GM11168 (cell line): ENCODE measurements at regions not wholly inside any gene's neighbourhood (a gene's known extent, or its start where the extent isn't known, plus 50 kb on each side); places are given as distances from the start of the nearest gene placed in this dataset.
"Not testable (repeated sequence)": the region's sequence is repeated elsewhere in the genome, so short reads cannot be mapped to it uniquely, and the experiment has no call there.

ENCODE experiments used
- in situ Hi-C: fragments of 300-500 bp; cut with MboI; formaldehyde crosslinking; loops from one replicate; pipeline ENCODE4 v1.12.0; 2022; ENCODE audit warnings: low sequenced_read_pairs; ENCODE audit not compliant: unreplicated experiment

GRCh38 chr12:58728397-58728796 lies 191.9 kb downstream of the LRIG3 start:
- in situ Hi-C loops = no loop called here

DNA sequence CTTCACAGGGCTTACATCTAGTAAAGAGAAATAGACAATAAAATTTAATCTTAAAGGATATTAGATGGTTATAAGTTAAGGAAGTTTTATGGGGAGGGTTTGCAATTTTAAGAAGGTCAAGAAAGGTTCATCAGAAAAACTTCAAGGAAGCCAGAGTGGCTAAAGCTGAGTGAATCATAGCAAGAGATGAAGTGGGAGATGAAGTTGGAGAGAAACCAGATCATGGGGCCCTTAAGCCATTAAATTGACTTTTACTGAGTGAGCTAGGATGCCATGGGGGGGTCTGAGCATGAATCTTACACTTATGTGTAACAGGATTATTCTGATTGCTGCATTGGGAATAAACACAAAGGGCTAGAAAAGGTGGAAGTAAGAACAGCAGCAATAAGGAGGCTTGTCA lies 189.2 kb downstream of the LRIG3 start:
- in situ Hi-C loops = no loop called here

DNA sequence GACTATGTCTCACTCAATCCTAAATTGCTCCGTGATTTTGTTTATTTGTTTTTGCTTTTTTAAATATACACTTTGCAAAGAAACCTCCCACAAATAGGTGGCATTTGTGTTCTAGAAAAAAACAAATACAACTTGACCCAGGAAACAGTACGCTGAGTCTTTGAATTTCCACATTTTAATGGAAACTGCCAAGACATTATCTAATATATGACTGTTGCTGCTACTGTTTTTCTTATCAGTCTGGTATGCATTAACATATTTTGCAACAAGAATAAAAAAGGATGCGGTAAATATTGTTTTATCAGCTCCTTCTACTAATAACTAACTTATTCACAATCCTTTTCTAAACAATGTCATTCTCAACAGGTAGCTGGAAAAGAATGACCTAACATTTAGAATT lies 187.4 kb downstream of the LRIG3 start:
- in situ Hi-C loops = no loop called here

- in situ Hi-C loops = no loop called here
Measured at GRCh38 chr12:58741226-58741625, 179.1 kb downstream of the LRIG3 start.

DNA sequence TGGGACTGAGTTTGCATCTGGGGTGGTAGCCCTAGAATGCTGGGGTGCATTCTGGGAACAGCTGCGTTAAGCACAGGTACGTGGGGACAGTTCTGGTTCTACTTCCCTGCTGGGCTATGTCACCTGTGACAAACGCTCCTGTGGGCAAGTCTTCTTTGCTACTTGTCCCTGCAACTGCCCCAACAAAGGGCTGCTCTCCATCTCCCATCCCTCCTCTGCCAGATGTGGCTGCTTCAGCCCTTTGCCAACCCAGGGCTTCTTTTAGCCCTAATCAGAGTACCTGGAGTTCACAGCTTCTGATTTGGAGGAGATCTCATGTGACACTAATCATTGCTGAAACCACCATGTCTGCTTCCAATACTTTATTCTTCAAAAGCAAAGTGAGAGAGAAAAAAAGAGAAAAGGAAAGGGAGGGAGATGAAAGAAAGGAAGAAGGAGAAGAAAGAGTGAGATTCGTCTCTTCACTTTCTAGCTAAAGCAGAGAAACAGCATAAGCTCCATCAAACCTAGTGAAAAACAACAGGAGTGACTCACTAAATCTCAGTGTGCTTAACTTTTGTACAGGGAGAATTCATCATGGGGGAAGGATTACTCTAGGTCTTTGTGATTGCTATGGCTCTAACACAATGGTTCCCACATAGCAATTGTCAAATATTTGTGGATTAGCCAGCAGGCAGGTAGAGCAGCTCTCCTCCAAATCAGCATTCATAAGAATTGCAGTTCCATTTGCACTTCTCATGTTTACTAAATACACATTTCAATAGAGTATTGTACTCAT lies 174.8 kb downstream of the LRIG3 start:
- in situ Hi-C loops = no loop called here

DNA sequence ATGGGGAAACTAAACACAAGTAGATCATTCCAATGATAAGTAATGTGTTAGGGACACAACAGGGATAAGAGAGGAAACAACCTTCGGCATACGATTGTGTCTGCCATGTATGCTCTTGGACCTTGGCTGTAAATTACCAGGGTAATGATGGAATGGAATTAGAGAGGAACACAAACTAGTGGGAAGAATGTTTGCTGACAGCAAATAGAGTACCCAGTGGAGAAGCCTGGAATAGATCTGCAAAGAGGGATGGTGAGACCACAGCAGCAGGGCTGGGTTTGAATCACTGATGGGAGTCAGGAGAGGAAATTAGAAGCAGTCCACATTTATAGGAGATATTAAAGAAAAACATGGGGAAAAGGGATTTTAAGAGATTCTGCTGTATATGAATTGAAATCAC lies 172.8 kb downstream of the LRIG3 start:
- in situ Hi-C loops = no loop called here

DNA sequence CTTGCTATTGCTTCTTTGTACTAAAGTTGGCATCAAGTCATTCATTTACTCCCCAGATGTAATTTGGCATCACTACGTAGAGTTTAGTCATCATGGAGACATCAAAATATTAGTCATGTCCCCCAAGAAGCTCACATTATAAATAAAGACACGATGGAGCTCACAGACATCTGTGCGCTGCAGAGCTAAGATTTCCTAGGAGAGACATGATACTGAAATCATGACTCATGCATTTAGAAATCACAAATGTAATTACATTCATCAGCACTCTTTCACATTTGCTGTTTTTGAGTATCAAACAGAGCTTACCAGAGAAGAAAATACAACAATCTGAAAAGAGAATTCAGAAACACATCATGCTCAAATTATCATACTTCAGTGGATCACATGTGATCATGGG lies 169.8 kb downstream of the LRIG3 start:
- in situ Hi-C loops = no loop called here

DNA sequence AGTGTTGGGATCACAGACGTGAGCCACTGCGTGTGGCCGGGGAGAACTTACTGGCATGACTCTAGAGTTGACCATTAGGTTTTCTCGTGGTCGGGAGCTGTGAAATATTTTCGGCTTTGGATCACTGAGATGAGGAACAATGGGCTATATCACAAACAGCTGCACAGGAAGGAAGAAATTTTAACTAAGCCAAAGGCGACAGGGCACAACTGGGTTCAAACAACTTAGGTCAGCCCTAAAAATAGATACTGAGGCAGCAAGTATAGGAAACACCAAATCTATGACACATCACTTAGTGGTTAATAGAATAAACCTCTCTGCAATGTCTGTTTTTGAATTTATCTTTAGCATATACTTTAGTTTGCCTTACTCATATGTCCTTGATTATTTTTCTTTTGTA lies 162.9 kb downstream of the LRIG3 start:
- in situ Hi-C loops = no loop called here

- in situ Hi-C loops = not testable (repeated sequence)
Measured at GRCh38 chr12:58759745-58760144, 160.6 kb downstream of the LRIG3 start.

GRCh38 chr12:58761308-58761707 lies 159.0 kb downstream of the LRIG3 start:
- in situ Hi-C loops = no loop called here

GRCh38 chr12:58764100-58764953 lies 156.0 kb downstream of the LRIG3 start:
- in situ Hi-C loops = no loop called here

- in situ Hi-C loops = no loop called here
Measured at GRCh38 chr12:58765076-58765475, 155.2 kb downstream of the LRIG3 start.

GRCh38 chr12:58765653-58766512 lies 154.4 kb downstream of the LRIG3 start:
- in situ Hi-C loops = no loop called here

GRCh38 chr12:58766513-58766870 lies 153.8 kb downstream of the LRIG3 start:
- in situ Hi-C loops = no loop called here

GRCh38 chr12:58767496-58767895 lies 152.8 kb downstream of the LRIG3 start:
- in situ Hi-C loops = no loop called here

DNA sequence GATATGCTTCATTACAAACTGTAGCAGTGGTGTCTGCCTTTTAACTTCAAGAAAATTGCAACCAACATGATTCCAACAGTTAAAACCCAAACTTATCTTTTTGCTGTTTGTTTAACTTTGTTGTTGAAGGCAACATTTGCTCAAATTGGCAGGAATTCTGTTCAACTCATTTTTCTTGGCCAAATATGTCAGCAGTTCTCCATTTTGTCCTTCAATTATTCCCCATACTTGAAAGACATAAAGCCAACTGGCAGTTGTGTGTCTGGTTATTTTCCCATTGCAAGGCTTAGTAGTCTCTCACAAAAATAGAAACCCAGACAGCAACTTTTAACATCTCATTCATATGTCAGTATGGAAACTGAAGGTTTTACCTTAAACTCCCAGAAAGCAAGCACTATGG lies 146.3 kb downstream of the LRIG3 start:
- in situ Hi-C loops = no loop called here

DNA sequence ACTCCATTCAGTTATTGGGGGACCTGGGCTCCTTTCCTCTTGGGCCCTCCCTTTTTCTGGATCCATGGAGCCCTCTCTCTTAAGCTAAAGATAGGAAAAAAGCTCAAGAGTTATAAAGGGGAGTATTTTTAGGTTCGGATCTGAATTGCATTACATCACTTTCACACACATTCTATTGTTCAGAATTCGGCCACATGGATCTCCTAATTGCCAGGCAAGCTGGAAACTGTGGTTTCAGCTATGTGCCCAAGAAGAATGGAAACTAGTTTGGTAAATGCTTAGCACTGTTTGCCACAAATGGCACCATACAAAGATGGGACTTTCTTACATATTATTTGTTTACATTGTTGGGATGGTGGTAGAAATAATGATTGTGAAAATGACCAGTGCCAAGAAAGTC lies 145.6 kb downstream of the LRIG3 start:
- in situ Hi-C loops = no loop called here

DNA sequence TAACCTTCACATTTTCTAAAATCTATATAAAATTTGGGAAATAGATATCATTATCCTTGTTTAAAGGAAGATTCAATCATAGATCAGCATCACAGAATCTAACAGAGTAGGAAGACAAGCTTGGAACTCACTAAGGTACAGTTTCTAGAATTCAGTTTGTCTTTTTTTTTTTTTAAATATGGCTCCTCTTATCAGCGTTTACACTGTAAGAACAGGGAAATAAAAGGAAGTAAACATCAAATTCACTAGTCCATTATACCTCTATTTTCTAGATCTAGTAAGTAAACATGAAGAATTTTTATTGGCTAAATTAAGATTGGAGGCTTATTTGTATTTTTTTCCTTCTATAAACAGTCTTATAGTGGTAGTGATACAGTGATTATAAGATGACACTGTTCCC lies 144.9 kb downstream of the LRIG3 start:
- in situ Hi-C loops = no loop called here

DNA sequence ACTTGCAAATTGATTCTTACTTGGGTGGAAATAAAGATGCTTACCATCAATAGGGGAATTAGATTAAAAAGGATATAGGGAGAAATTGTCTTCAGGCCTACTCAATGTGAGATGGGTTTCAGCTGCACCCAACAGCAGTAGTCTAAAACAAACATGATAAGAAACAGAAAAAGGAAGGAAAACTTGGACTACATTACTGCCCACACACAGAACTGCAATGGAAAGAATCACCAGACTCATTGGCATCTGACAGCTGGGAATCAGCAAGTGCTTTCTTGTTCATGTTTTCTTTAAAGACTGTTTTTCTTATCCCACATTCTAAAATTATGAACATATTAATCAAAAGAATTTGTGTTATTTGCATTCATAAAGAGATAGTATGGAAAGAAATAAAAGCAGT lies 144.2 kb downstream of the LRIG3 start:
- in situ Hi-C loops = no loop called here

GRCh38 chr12:58777815-58778214 lies 142.5 kb downstream of the LRIG3 start:
- in situ Hi-C loops = no loop called here

GRCh38 chr12:58781609-58782008 lies 138.7 kb downstream of the LRIG3 start:
- in situ Hi-C loops = no loop called here
